Testis (tissue), 2 donors: ENCODE measurements at regions not wholly inside any gene's neighbourhood (a gene's known extent, or its start where the extent isn't known, plus 50 kb on each side); places are given as distances from the start of the nearest gene placed in this dataset.

Experiments
- DNase-seq: peaks from one replicate; pipeline ENCODE4 v3.0.0-alpha.2; 2019
- H3K27ac ChIP-seq, 2 donors: fragments of 200-600 bp; sonication (generic); one replicate each; pipeline ENCODE4 v1.5.1; 2019
- H3K27me3 ChIP-seq: fragments of 200-600 bp; sonication (generic); one replicate; pipeline ENCODE4 v1.5.1; 2019
- H3K36me3 ChIP-seq: fragments of 200-600 bp; sonication (generic); one replicate; pipeline ENCODE4 v1.5.1; 2017; ENCODE audit warnings: low read depth; ENCODE audit errors: missing control alignments
- H3K4me1 ChIP-seq: fragments of 200-600 bp; sonication (generic); one replicate; pipeline ENCODE4 v1.5.1; 2019
- H3K4me3 ChIP-seq, 2 donors: fragments of 200-600 bp; sonication (generic); one replicate each; pipeline ENCODE4 v1.5.1; 2017 to 2019
- H3K9me3 ChIP-seq: fragments of 200-600 bp; sonication (generic); one replicate; pipeline ENCODE4 v1.5.1; 2017
- POLR2A ChIP-seq: fragments of 450-650 bp; IDR thresholded peaks from one replicate; pipeline ENCODE4 v1.6.1; 2017; ENCODE audit warnings: antibody characterized with exemption, mild to moderate bottlenecking, moderate library complexity
- WGBS, 2 donors: methylation state at CpG; one replicate each; pipeline ENCODE4 v1.1.5; 2018; 5-methylcytosine and 5-hydroxymethylcytosine counted together
- intact Hi-C: fragments of 100-400 bp; cut with DNase I; formaldehyde crosslinking; loops from one replicate; pipeline ENCODE4 v1.15.1; 2023; ENCODE audit warnings: low total_unique reads
- TF ChIP-seq, protein P1 (sequence below), 3 experiments: fragments of 450-650 bp in 2 of 3; fragments of 200-600 bp in 1 of 3; sonication (generic) in 1 of 3; IDR thresholded peaks; one replicate each; pipeline ENCODE4 v1.5.1; 2016 to 2019; ENCODE audit warnings: antibody characterized with exemption in 3 of 3, mild to moderate bottlenecking in 2 of 3, moderate library complexity in 1 of 3

GRCh38 chr21:15514073-15514946 is 215.5 kb upstream of the USP25 start:
- Histone ChIP-seq H3K36me3 (no peaks in the 10 kb centered on the region), H3K4me3 (no peak overlapping the region), H3K27ac (no peak overlapping the region), H3K9me3 (no peaks in the 10 kb centered on the region), H3K27me3 (no peaks in the 10 kb centered on the region), H3K4me1 (no peaks in the 10 kb centered on the region)
- no peak for DNase-seq
- intact Hi-C loops = no loop called here
- TF ChIP-seq POLR2A = no peak
- TF ChIP-seq, protein P1, sequence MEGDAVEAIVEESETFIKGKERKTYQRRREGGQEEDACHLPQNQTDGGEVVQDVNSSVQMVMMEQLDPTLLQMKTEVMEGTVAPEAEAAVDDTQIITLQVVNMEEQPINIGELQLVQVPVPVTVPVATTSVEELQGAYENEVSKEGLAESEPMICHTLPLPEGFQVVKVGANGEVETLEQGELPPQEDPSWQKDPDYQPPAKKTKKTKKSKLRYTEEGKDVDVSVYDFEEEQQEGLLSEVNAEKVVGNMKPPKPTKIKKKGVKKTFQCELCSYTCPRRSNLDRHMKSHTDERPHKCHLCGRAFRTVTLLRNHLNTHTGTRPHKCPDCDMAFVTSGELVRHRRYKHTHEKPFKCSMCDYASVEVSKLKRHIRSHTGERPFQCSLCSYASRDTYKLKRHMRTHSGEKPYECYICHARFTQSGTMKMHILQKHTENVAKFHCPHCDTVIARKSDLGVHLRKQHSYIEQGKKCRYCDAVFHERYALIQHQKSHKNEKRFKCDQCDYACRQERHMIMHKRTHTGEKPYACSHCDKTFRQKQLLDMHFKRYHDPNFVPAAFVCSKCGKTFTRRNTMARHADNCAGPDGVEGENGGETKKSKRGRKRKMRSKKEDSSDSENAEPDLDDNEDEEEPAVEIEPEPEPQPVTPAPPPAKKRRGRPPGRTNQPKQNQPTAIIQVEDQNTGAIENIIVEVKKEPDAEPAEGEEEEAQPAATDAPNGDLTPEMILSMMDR (IDR thresholded peaks at IDR 0.05) = no peak
- WGBS, 2 donors = 86 to 87% methylated on average over 8 of the region's 8 CpGs

GRCh38 chr21:15515908-15516307 is 213.9 kb upstream of the USP25 start:
- WGBS, 2 donors = 75 to 86% methylated on average over 2 of the region's 2 CpGs
- DNase-seq = no peak
- Histone ChIP-seq H3K27me3 (no peaks in the 10 kb centered on the region), H3K9me3 (no peaks in the 10 kb centered on the region), H3K36me3 (no peaks in the 10 kb centered on the region), H3K27ac (no peak overlapping the region), H3K4me1 (peaks cover 2% of the 10 kb centered on the region), H3K4me3 (no peak overlapping the region)
- intact Hi-C loops = no loop called here
- TF ChIP-seq POLR2A = no peak
- TF ChIP-seq, protein P1 (IDR thresholded peaks at IDR 0.05) = no peak

DNA sequence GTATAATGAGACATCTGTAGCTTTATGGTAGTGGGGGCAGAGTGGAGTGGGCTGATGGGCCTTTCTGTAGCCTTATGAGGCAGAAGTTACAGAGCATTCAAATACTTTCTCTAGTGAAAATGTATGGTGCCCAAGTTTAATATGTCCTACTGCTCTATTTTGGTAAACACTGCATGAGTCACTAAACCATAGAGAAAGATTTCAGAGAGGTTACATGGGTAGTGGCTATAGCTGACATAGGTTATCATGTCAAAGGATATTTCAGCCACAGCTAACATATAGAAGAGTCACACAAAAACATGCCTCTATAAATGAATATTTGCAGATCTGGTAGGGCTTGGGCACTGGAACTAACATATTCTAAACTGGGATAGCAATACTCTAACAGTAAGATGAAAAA is 212.4 kb upstream of the USP25 start:
- H3K9me3 ChIP-seq = no peaks in the 10 kb centered on the region
- no peak overlapping the region for H3K4me3 ChIP-seq
- no peaks in the 10 kb centered on the region for H3K27me3 ChIP-seq
- TF ChIP-seq, protein P1 (IDR thresholded peaks at IDR 0.05) = no peak
- no peak for TF ChIP-seq POLR2A
- intact Hi-C loops = no loop called here
- H3K4me1 ChIP-seq = peaks cover 2% of the 10 kb centered on the region
- H3K36me3 ChIP-seq = no peaks in the 10 kb centered on the region
- no peak overlapping the region for H3K27ac ChIP-seq
- DNase-seq = no peak

- Histone ChIP-seq H3K9me3 (no peaks in the 10 kb centered on the region), H3K4me1 (peaks cover 2% of the 10 kb centered on the region), H3K27ac (no peak overlapping the region), H3K36me3 (no peaks in the 10 kb centered on the region), H3K27me3 (no peaks in the 10 kb centered on the region), H3K4me3 (no peak overlapping the region)
- DNase-seq = no peak
- TF ChIP-seq, protein P1 (IDR thresholded peaks at IDR 0.05) = peak in 1 of 3 experiments; percentile 21
- no peak for TF ChIP-seq POLR2A
- 69 to 71% methylated on average over 3 to 4 of the region's 4 CpGs for WGBS, 2 donors
- intact Hi-C loops = no loop called here
Measured at GRCh38 chr21:15520811-15521643, 208.8 kb upstream of the USP25 start.
